WTC11 (cell line): ENCODE measurements at regions not wholly inside any gene's neighbourhood (a gene's known extent, or its start where the extent isn't known, plus 50 kb on each side); places are given as distances from the start of the nearest gene placed in this dataset.
A peak's percentile ranks its signal among the peaks of the same experiment; 100 is the strongest.

Source experiments
- ATAC-seq: fragments of 200-7000 bp; cut with Tn5 transposase; 2 replicates; pipeline ENCODE4 v1.10.0; 2021; ENCODE audit warnings: mild to moderate bottlenecking, moderate library complexity
- CTCF ChIA-PET: fragments of 300-600 bp; sonication (Branson Sonifier 250); formaldehyde crosslinking; loops from one replicate; lab custom pipeline; 2021; ENCODE audit warnings: antibody characterized with exemption; lab: Charles Lee
- POLR2A ChIA-PET: fragments of 350-600 bp; sonication (Branson Sonifier 250); formaldehyde crosslinking; loops from one replicate; lab custom pipeline; 2021; ENCODE audit warnings: antibody characterized with exemption; lab: Charles Lee
- DNase-seq: peaks from one replicate; pipeline ENCODE4 v3.0.0; 2021; ENCODE audit warnings: low spot score
- H3K27ac Mint-ChIP-seq: 2 replicates; pipeline ENCODE4 v1.8.0; 2021; ENCODE audit warnings: mixed read lengths
- H3K27me3 Mint-ChIP-seq: 2 replicates; pipeline ENCODE4 v1.8.0; 2021; ENCODE audit warnings: low read depth, mild to moderate bottlenecking, moderate library complexity, mixed read lengths
- H3K36me3 Mint-ChIP-seq: 2 replicates; pipeline ENCODE4 v1.8.0; 2021; ENCODE audit warnings: mixed read lengths
- H3K4me1 Mint-ChIP-seq: 2 replicates; pipeline ENCODE4 v1.8.0; 2022; ENCODE audit warnings: mixed read lengths
- H3K4me3 Mint-ChIP-seq: 2 replicates; pipeline ENCODE4 v1.8.0; 2021; ENCODE audit warnings: mild to moderate bottlenecking, moderate library complexity, mixed read lengths
- H3K9me3 Mint-ChIP-seq: 2 replicates; pipeline ENCODE4 v1.8.0; 2021; ENCODE audit warnings: mixed read lengths
- CBFB ChIP-seq: sonication (generic); formaldehyde crosslinking; IDR thresholded peaks from 2 replicates; pipeline ENCODE4 v1.8.1; 2022; ENCODE audit warnings: mild to moderate bottlenecking, low read depth, missing genetic modification reagents
- FOXJ3 ChIP-seq: sonication (generic); formaldehyde crosslinking; IDR thresholded peaks from 2 replicates; pipeline ENCODE4 v1.9.0; 2021; ENCODE audit warnings: missing genetic modification reagents, mild to moderate bottlenecking, borderline replicate concordance
- FOXK1 ChIP-seq: sonication (generic); formaldehyde crosslinking; IDR thresholded peaks from 2 replicates; pipeline ENCODE4 v1.8.0; 2022; ENCODE audit warnings: mild to moderate bottlenecking, moderate library complexity, missing genetic modification reagents
- KAT7 ChIP-seq: sonication (generic); formaldehyde crosslinking; IDR thresholded peaks from 2 replicates; pipeline ENCODE4 v1.8.1; 2023; ENCODE audit warnings: missing genetic modification reagents, mild to moderate bottlenecking, borderline replicate concordance
- NFYB ChIP-seq: sonication (generic); formaldehyde crosslinking; conservative IDR thresholded peaks from 2 replicates; pipeline ENCODE4 v1.8.0; 2022; ENCODE audit warnings: low read depth, missing genetic modification reagents
- NR2C2 ChIP-seq: sonication (generic); formaldehyde crosslinking; IDR thresholded peaks from 2 replicates; pipeline ENCODE4 v1.8.0; 2022; ENCODE audit warnings: mild to moderate bottlenecking, missing genetic modification reagents
- RELA ChIP-seq: sonication (generic); formaldehyde crosslinking; IDR thresholded peaks from 2 replicates; pipeline ENCODE4 v1.8.1; 2022; ENCODE audit warnings: missing genetic modification reagents, mild to moderate bottlenecking, borderline replicate concordance
- SMAD3 ChIP-seq: sonication (generic); formaldehyde crosslinking; IDR thresholded peaks from 2 replicates; pipeline ENCODE4 v1.8.0; 2022; ENCODE audit warnings: missing genetic modification reagents, mild to moderate bottlenecking, borderline replicate concordance
- TEAD1 ChIP-seq: sonication (generic); formaldehyde crosslinking; IDR thresholded peaks from 2 replicates; pipeline ENCODE4 v1.8.0; 2022; ENCODE audit warnings: mild to moderate bottlenecking, missing genetic modification reagents
- ZNF219 ChIP-seq: sonication (generic); formaldehyde crosslinking; IDR thresholded peaks from 2 replicates; pipeline ENCODE4 v1.8.0; 2023; ENCODE audit warnings: missing genetic modification reagents, mild to moderate bottlenecking, borderline replicate concordance
- ZNF232 ChIP-seq: sonication (generic); formaldehyde crosslinking; IDR thresholded peaks from 2 replicates; pipeline ENCODE4 v1.8.0; 2022; ENCODE audit warnings: mild to moderate bottlenecking, missing genetic modification reagents
- ZNF423 ChIP-seq: fragments of 250-450 bp; sonication (Bioruptor Pico); IDR thresholded peaks from 2 replicates; pipeline ENCODE4 v2.1.2; 2022; ENCODE audit warnings: mild to moderate bottlenecking, moderate library complexity
- TF ChIP-seq, protein P1 (sequence below): sonication (generic); formaldehyde crosslinking; IDR thresholded peaks from 2 replicates; pipeline ENCODE4 v1.8.0; 2022; ENCODE audit warnings: mild to moderate bottlenecking, missing genetic modification reagents
- TF ChIP-seq, protein P2 (sequence below): sonication (generic); formaldehyde crosslinking; IDR thresholded peaks from 2 replicates; pipeline ENCODE4 v1.8.1; 2023; ENCODE audit warnings: mild to moderate bottlenecking, missing genetic modification reagents
- TF ChIP-seq, protein P3 (sequence below): fragments of 250-450 bp; sonication (Bioruptor Pico); IDR thresholded peaks from 2 replicates; pipeline ENCODE4 v1.9.0; 2021; ENCODE audit warnings: moderate library complexity, mild to moderate bottlenecking, inconsistent platforms, borderline replicate concordance
- TF ChIP-seq, protein P4 (sequence below): sonication (generic); formaldehyde crosslinking; IDR thresholded peaks from 2 replicates; pipeline ENCODE4 v1.8.0; 2022; ENCODE audit warnings: mild to moderate bottlenecking, missing genetic modification reagents
- TF ChIP-seq, protein P5 (sequence below): sonication (generic); formaldehyde crosslinking; IDR thresholded peaks from 2 replicates; pipeline ENCODE4 v1.8.1; 2023; ENCODE audit warnings: mild to moderate bottlenecking, missing genetic modification reagents, borderline replicate concordance
- TF ChIP-seq, protein P6 (sequence below): sonication (generic); formaldehyde crosslinking; IDR thresholded peaks from 2 replicates; pipeline ENCODE4 v1.8.0; 2022; ENCODE audit warnings: mild to moderate bottlenecking, missing genetic modification reagents
- TF ChIP-seq, protein P7 (sequence below): sonication (generic); formaldehyde crosslinking; IDR thresholded peaks from 2 replicates; pipeline ENCODE4 v1.8.0; 2022; ENCODE audit warnings: mild to moderate bottlenecking, missing genetic modification reagents
- TF ChIP-seq, protein P8 (sequence below): fragments of 250-450 bp; sonication (Bioruptor Pico); IDR thresholded peaks from 2 replicates; pipeline ENCODE4 v1.9.0; 2021; ENCODE audit warnings: mild to moderate bottlenecking, borderline replicate concordance

DNA sequence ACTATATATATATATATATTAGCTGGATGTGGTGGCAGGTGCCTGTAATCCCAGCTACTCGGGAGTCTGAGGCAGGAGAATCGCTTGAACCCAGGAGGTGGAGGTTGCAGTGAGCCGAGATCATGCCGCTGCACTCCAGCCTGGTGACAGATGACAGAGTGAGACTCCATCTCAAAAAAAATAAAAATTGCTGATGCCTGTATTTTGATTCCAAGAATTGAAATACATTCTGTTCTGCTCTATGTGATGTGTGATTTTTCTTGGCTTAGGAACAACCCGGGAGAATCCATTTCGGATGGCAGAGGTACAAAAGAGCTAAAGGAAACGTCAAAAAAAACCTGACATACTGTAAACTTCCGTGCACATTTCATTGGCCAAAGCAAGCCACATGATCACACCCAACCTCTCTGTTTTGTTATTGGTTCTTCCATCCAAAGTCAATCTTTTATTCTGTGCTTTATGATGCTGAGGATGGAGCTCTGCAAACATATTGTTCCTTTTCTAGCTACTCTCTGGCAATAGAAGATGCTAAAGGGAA lies 478.1 kb upstream of the MAP2 start:
- ATAC-seq, result no peak
- CTCF ChIA-PET, result interaction anchor here (0.6 kb wide), 1 partner anchor 273 kb away, joined by 3 read pairs; no protein-coding TSS in a partner anchor
- H3K9me3 Mint-ChIP-seq, result 0 out of 2 replicates have a peak, but pooled peaks cover under 1% of the 10 kb centered on the region
- no peaks in the 10 kb centered on the region for H3K27me3 Mint-ChIP-seq
- peaks cover 14% of the 10 kb centered on the region for H3K4me1 Mint-ChIP-seq
- no peak overlapping the region for H3K27ac Mint-ChIP-seq
- no peaks in the 10 kb centered on the region for H3K36me3 Mint-ChIP-seq
- no peak overlapping the region for H3K4me3 Mint-ChIP-seq
- TF ChIP-seq, protein P1, sequence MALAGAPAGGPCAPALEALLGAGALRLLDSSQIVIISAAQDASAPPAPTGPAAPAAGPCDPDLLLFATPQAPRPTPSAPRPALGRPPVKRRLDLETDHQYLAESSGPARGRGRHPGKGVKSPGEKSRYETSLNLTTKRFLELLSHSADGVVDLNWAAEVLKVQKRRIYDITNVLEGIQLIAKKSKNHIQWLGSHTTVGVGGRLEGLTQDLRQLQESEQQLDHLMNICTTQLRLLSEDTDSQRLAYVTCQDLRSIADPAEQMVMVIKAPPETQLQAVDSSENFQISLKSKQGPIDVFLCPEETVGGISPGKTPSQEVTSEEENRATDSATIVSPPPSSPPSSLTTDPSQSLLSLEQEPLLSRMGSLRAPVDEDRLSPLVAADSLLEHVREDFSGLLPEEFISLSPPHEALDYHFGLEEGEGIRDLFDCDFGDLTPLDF (CRISPR knock-in tag), result no peak
- TF ChIP-seq, protein P2, sequence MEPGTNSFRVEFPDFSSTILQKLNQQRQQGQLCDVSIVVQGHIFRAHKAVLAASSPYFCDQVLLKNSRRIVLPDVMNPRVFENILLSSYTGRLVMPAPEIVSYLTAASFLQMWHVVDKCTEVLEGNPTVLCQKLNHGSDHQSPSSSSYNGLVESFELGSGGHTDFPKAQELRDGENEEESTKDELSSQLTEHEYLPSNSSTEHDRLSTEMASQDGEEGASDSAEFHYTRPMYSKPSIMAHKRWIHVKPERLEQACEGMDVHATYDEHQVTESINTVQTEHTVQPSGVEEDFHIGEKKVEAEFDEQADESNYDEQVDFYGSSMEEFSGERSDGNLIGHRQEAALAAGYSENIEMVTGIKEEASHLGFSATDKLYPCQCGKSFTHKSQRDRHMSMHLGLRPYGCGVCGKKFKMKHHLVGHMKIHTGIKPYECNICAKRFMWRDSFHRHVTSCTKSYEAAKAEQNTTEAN (CRISPR knock-in tag), result no peak
- TF ChIP-seq FOXJ3 (CRISPR knock-in tag), result no peak
- 0 out of 2 replicates have a peak, but pooled peaks have one; percentile 26 for TF ChIP-seq NFYB (CRISPR knock-in tag)
- TF ChIP-seq, all 79 proteins: peak for 1
- POLR2A ChIA-PET, result no interaction called here
- no peak for DNase-seq

DNA sequence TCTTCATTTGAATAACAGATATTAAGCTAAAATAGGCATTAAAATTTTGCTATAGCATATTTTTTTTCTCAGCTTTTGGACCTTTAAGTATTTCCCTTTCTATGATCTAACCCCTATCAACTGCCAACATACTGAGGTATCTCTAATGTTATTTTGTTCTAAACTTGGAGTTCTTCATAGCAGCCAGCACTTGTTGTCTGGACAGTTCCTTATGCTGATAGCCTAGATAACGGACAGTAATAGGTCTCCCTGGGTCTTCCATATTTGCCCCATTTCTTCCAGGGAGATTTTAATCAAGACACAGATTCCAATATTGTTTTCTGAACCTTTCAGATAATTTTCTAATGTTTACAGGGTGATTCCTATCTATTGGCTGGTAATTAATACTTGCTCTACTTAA lies 475.8 kb upstream of the MAP2 start:
- Mint-ChIP-seq H3K4me1 (peaks cover 14% of the 10 kb centered on the region), H3K4me3 (no peak overlapping the region), H3K36me3 (peaks cover 6% of the 10 kb centered on the region; the same call in 1 of the 2 replicates), H3K27ac (no peak overlapping the region), H3K27me3 (no peaks in the 10 kb centered on the region; the same call in 1 of the 2 replicates), H3K9me3 (peaks cover 19% of the 10 kb centered on the region)
- ATAC-seq (no peak), DNase-seq (no peak)
- ChIA-PET CTCF (no interaction called here), POLR2A (no interaction called here)
- TF ChIP-seq RELA (CRISPR knock-in tag) (no peak), ZNF219 (CRISPR knock-in tag) (no peak), NR2C2 (CRISPR knock-in tag) (no peak), ZNF232 (no peak), FOXK1 (CRISPR knock-in tag) (no peak), KAT7 (CRISPR knock-in tag) (no peak), ZNF423 (CRISPR knock-in tag) (no peak), CBFB (CRISPR knock-in tag) (no peak), SMAD3 (CRISPR knock-in tag) (no peak), TEAD1 (no peak)
- TF ChIP-seq, protein P3, sequence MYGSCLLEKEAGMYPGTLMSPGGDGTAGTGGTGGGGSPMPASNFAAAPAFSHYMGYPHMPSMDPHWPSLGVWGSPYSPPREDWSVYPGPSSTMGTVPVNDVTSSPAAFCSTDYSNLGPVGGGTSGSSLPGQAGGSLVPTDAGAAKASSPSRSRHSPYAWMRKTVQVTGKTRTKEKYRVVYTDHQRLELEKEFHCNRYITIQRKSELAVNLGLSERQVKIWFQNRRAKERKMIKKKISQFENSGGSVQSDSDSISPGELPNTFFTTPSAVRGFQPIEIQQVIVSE (CRISPR knock-in tag), result no peak
- TF ChIP-seq, protein P4, sequence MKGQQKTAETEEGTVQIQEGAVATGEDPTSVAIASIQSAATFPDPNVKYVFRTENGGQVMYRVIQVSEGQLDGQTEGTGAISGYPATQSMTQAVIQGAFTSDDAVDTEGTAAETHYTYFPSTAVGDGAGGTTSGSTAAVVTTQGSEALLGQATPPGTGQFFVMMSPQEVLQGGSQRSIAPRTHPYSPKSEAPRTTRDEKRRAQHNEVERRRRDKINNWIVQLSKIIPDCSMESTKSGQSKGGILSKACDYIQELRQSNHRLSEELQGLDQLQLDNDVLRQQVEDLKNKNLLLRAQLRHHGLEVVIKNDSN (CRISPR knock-in tag), result no peak
- TF ChIP-seq, protein P5, sequence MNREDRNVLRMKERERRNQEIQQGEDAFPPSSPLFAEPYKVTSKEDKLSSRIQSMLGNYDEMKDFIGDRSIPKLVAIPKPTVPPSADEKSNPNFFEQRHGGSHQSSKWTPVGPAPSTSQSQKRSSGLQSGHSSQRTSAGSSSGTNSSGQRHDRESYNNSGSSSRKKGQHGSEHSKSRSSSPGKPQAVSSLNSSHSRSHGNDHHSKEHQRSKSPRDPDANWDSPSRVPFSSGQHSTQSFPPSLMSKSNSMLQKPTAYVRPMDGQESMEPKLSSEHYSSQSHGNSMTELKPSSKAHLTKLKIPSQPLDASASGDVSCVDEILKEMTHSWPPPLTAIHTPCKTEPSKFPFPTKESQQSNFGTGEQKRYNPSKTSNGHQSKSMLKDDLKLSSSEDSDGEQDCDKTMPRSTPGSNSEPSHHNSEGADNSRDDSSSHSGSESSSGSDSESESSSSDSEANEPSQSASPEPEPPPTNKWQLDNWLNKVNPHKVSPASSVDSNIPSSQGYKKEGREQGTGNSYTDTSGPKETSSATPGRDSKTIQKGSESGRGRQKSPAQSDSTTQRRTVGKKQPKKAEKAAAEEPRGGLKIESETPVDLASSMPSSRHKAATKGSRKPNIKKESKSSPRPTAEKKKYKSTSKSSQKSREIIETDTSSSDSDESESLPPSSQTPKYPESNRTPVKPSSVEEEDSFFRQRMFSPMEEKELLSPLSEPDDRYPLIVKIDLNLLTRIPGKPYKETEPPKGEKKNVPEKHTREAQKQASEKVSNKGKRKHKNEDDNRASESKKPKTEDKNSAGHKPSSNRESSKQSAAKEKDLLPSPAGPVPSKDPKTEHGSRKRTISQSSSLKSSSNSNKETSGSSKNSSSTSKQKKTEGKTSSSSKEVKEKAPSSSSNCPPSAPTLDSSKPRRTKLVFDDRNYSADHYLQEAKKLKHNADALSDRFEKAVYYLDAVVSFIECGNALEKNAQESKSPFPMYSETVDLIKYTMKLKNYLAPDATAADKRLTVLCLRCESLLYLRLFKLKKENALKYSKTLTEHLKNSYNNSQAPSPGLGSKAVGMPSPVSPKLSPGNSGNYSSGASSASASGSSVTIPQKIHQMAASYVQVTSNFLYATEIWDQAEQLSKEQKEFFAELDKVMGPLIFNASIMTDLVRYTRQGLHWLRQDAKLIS, result no peak
- TF ChIP-seq, protein P6, sequence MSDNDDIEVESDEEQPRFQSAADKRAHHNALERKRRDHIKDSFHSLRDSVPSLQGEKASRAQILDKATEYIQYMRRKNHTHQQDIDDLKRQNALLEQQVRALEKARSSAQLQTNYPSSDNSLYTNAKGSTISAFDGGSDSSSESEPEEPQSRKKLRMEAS (CRISPR knock-in tag), result no peak
- TF ChIP-seq, protein P7, sequence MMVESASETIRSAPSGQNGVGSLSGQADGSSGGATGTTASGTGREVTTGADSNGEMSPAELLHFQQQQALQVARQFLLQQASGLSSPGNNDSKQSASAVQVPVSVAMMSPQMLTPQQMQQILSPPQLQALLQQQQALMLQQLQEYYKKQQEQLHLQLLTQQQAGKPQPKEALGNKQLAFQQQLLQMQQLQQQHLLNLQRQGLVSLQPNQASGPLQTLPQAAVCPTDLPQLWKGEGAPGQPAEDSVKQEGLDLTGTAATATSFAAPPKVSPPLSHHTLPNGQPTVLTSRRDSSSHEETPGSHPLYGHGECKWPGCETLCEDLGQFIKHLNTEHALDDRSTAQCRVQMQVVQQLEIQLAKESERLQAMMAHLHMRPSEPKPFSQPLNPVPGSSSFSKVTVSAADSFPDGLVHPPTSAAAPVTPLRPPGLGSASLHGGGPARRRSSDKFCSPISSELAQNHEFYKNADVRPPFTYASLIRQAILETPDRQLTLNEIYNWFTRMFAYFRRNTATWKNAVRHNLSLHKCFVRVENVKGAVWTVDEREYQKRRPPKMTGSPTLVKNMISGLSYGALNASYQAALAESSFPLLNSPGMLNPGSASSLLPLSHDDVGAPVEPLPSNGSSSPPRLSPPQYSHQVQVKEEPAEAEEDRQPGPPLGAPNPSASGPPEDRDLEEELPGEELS (CRISPR knock-in tag), result no peak
- TF ChIP-seq, protein P8, sequence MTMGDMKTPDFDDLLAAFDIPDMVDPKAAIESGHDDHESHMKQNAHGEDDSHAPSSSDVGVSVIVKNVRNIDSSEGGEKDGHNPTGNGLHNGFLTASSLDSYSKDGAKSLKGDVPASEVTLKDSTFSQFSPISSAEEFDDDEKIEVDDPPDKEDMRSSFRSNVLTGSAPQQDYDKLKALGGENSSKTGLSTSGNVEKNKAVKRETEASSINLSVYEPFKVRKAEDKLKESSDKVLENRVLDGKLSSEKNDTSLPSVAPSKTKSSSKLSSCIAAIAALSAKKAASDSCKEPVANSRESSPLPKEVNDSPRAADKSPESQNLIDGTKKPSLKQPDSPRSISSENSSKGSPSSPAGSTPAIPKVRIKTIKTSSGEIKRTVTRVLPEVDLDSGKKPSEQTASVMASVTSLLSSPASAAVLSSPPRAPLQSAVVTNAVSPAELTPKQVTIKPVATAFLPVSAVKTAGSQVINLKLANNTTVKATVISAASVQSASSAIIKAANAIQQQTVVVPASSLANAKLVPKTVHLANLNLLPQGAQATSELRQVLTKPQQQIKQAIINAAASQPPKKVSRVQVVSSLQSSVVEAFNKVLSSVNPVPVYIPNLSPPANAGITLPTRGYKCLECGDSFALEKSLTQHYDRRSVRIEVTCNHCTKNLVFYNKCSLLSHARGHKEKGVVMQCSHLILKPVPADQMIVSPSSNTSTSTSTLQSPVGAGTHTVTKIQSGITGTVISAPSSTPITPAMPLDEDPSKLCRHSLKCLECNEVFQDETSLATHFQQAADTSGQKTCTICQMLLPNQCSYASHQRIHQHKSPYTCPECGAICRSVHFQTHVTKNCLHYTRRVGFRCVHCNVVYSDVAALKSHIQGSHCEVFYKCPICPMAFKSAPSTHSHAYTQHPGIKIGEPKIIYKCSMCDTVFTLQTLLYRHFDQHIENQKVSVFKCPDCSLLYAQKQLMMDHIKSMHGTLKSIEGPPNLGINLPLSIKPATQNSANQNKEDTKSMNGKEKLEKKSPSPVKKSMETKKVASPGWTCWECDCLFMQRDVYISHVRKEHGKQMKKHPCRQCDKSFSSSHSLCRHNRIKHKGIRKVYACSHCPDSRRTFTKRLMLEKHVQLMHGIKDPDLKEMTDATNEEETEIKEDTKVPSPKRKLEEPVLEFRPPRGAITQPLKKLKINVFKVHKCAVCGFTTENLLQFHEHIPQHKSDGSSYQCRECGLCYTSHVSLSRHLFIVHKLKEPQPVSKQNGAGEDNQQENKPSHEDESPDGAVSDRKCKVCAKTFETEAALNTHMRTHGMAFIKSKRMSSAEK, result no peak
